ENCODE measurements at regions not wholly inside any gene's neighbourhood (a gene's known extent, or its start where the extent isn't known, plus 50 kb on each side); places are given as distances from the start of the nearest gene placed in this dataset.

DNA sequence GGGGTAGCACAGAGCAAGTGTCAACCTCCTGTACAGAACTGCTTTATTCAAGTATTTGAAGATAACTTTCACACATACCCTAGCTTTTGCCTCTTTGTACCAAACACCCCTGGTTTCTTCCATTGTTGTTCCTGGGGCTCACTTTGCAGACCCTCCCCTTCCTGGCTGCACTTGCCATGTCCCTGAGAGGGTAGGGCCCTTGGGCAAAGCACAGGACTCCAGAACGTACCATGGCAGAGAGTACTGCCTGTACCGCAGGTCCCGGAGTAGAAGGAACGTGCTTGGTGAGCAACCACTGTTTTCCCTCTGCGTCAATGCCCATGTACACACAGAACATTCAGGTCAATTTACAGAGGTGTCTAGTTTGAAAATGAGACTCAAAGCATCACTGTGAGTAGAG, 290.4 kb downstream of the EN1 start:
- Histone ChIP-seq H3K9me3 (ENCODE audit: insufficient read depth, low read length) (no peaks in the 10 kb centered on the region), H3K79me2 (ENCODE audit: insufficient read depth, low read length) (no peaks in the 10 kb centered on the region), H3K27ac (ENCODE audit: low read depth, low read length) (no peak overlapping the region), H3K9ac (ENCODE audit: low read length) (no peak overlapping the region), H3F3A (ENCODE audit: insufficient read depth) (no peaks in the 10 kb centered on the region), H3K36me3 (ENCODE audit: low read length) (no peaks in the 10 kb centered on the region), H3K4me2 (ENCODE audit: low read depth, low read length, poor library complexity, severe bottlenecking) (no peak overlapping the region), H4K20me1 (ENCODE audit: low read depth, low read length) (no peaks in the 10 kb centered on the region), H3K27me3 (ENCODE audit: low read length) (no peaks in the 10 kb centered on the region), H2AFZ (ENCODE audit: low read depth, low read length, severe bottlenecking) (no peak overlapping the region), H3K9me2 (replicated peaks; ENCODE audit: insufficient read depth, low read length) (no peaks in the 10 kb centered on the region), H3K4me3 (ENCODE audit: insufficient read depth, low read length, poor library complexity, severe bottlenecking) (no peak overlapping the region)
- TF ChIP-seq, protein P1, sequence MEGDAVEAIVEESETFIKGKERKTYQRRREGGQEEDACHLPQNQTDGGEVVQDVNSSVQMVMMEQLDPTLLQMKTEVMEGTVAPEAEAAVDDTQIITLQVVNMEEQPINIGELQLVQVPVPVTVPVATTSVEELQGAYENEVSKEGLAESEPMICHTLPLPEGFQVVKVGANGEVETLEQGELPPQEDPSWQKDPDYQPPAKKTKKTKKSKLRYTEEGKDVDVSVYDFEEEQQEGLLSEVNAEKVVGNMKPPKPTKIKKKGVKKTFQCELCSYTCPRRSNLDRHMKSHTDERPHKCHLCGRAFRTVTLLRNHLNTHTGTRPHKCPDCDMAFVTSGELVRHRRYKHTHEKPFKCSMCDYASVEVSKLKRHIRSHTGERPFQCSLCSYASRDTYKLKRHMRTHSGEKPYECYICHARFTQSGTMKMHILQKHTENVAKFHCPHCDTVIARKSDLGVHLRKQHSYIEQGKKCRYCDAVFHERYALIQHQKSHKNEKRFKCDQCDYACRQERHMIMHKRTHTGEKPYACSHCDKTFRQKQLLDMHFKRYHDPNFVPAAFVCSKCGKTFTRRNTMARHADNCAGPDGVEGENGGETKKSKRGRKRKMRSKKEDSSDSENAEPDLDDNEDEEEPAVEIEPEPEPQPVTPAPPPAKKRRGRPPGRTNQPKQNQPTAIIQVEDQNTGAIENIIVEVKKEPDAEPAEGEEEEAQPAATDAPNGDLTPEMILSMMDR (IDR thresholded peaks at IDR 0.05; ENCODE audit: insufficient read depth, low read length, poor library complexity, severe bottlenecking), result no peak
- TF ChIP-seq EZH2phosphoT487 (conservative IDR thresholded peaks at IDR 0.05; ENCODE audit: low read length), result no peak

DNA sequence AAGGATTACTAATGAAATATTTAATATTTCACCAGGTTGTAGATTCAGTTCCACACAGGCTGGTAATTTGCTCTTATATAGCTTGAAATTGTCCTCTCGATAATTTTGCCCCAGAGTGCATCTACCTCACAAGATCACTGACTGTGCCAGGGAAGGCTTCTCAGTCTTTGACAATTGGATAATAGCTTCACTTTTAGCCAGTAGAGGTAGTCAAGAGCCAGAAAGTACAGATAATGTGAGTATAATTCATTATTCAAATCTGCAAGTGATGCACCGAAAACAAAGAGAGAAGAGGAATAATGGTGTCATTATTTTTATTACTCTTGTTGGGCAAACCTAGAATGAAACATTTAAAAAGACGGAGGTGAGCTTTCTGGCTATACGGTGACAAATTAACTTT, 292.8 kb downstream of the EN1 start:
- Histone ChIP-seq H3K9ac (ENCODE audit: low read length) (no peak overlapping the region), H3K27ac (ENCODE audit: low read depth, low read length) (no peak overlapping the region), H3K79me2 (ENCODE audit: insufficient read depth, low read length) (no peaks in the 10 kb centered on the region), H3K4me2 (ENCODE audit: low read depth, low read length, poor library complexity, severe bottlenecking) (no peak overlapping the region), H3K9me3 (ENCODE audit: insufficient read depth, low read length) (no peaks in the 10 kb centered on the region), H4K20me1 (ENCODE audit: low read depth, low read length) (no peaks in the 10 kb centered on the region), H3K27me3 (ENCODE audit: low read length) (no peaks in the 10 kb centered on the region), H3K9me2 (replicated peaks; ENCODE audit: insufficient read depth, low read length) (no peaks in the 10 kb centered on the region), H3K36me3 (ENCODE audit: low read length) (no peaks in the 10 kb centered on the region), H2AFZ (ENCODE audit: low read depth, low read length, severe bottlenecking) (no peak overlapping the region), H3K4me3 (ENCODE audit: insufficient read depth, low read length, poor library complexity, severe bottlenecking) (no peak overlapping the region), H3F3A (ENCODE audit: insufficient read depth) (no peaks in the 10 kb centered on the region)
- no peak for TF ChIP-seq EZH2phosphoT487 (conservative IDR thresholded peaks at IDR 0.05; ENCODE audit: low read length)
- TF ChIP-seq, protein P1 (IDR thresholded peaks at IDR 0.05; ENCODE audit: insufficient read depth, low read length, poor library complexity, severe bottlenecking), result no peak

DNA sequence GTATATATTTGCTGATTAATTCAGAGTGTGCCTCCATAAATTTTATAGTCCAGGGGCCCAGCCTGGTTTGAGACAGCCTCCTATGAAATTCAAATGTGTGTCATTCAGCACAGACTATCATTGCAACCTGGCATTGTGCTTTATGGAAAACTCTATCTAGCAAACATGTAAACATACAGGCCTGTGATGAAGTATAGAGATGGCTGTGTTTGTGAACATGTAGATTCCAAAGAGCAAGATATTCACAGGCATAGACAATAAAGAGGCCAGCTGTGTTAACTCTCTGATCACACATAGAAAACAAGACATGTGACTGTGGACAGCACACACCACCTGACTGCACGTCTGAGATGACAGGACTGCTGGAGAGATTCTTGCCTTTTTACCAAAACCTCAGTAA, 297.9 kb downstream of the EN1 start:
- Histone ChIP-seq H3K9ac (ENCODE audit: low read length) (no peak overlapping the region), H3K27me3 (ENCODE audit: low read length) (no peaks in the 10 kb centered on the region), H3K36me3 (ENCODE audit: low read length) (no peaks in the 10 kb centered on the region), H3K9me3 (ENCODE audit: insufficient read depth, low read length) (no peaks in the 10 kb centered on the region), H3K4me2 (ENCODE audit: low read depth, low read length, poor library complexity, severe bottlenecking) (no peak overlapping the region), H3K79me2 (ENCODE audit: insufficient read depth, low read length) (no peaks in the 10 kb centered on the region), H2AFZ (ENCODE audit: low read depth, low read length, severe bottlenecking) (no peak overlapping the region), H4K20me1 (ENCODE audit: low read depth, low read length) (no peaks in the 10 kb centered on the region), H3K4me3 (ENCODE audit: insufficient read depth, low read length, poor library complexity, severe bottlenecking) (no peak overlapping the region), H3K9me2 (replicated peaks; ENCODE audit: insufficient read depth, low read length) (no peaks in the 10 kb centered on the region), H3F3A (ENCODE audit: insufficient read depth) (no peaks in the 10 kb centered on the region), H3K27ac (ENCODE audit: low read depth, low read length) (no peak overlapping the region)
- TF ChIP-seq, protein P1 (IDR thresholded peaks at IDR 0.05; ENCODE audit: insufficient read depth, low read length, poor library complexity, severe bottlenecking), result no peak

Measured in SU-DHL-6 (cell line).